GM10248 (cell line): ENCODE measurements at regions not wholly inside any gene's neighbourhood (a gene's known extent, or its start where the extent isn't known, plus 50 kb on each side); places are given as distances from the start of the nearest gene placed in this dataset.

Experiments
- CTCF ChIA-PET: fragments of 300-600 bp; sonication (Branson Sonifier 250); formaldehyde crosslinking; extraction: SDS; loops from one replicate; lab custom pipeline; 2021; ENCODE audit warnings: antibody characterized with exemption; lab: Yijun Ruan, JAX
- POLR2A ChIA-PET: fragments of 350-650 bp; sonication (Branson Sonifier 250); formaldehyde crosslinking; extraction: SDS; loops from one replicate; lab custom pipeline; 2020; ENCODE audit warnings: antibody characterized with exemption; lab: Yijun Ruan, JAX
- DNase-seq: peaks from one replicate; pipeline ENCODE4 v3.0.0; 2012; ENCODE audit errors: extremely low spot score
- TF ChIP-seq, protein P1 (sequence below): IDR thresholded peaks from 2 replicates; pipeline ENCODE4 v1.5.1; 2012; ENCODE audit warnings: mild to moderate bottlenecking, low read depth; ENCODE audit errors: extremely low read depth, missing control alignments, control extremely low read depth

DNA sequence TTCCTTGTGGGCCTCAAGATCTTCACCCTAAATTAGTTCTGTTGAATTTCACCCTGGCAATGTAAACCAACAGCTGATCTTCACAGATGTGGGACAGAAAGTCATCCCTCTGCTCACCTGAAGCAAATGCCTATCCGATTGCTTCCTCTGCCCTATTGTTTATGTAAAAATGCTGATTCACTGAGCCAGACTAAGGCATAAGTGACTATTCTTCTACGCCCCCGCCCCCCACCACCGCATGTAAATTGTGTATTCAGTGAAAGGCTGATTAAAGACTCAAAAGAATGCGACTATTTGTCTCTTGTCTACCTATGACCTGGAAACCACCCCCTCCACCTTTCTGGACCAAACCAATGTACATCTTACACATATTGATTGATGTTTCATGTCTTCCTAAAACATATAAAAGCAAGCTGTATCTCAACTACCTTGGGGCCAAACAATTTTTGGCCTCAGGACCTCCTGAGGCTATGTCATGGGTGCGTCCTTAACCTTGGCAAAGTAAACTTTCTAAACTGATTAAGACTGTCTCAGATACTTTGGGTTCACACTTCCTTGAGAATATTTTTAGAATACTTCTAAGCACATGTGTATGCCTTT, 129.7 kb upstream of the BOD1 start:
- CTCF ChIA-PET: interaction anchor here (0.8 to 3.2 kb wide), 4 partner anchors 12 to 179 kb away, joined by 4 to 12 read pairs (median 4); no protein-coding TSS in a partner anchor
- TF ChIP-seq, protein P1, sequence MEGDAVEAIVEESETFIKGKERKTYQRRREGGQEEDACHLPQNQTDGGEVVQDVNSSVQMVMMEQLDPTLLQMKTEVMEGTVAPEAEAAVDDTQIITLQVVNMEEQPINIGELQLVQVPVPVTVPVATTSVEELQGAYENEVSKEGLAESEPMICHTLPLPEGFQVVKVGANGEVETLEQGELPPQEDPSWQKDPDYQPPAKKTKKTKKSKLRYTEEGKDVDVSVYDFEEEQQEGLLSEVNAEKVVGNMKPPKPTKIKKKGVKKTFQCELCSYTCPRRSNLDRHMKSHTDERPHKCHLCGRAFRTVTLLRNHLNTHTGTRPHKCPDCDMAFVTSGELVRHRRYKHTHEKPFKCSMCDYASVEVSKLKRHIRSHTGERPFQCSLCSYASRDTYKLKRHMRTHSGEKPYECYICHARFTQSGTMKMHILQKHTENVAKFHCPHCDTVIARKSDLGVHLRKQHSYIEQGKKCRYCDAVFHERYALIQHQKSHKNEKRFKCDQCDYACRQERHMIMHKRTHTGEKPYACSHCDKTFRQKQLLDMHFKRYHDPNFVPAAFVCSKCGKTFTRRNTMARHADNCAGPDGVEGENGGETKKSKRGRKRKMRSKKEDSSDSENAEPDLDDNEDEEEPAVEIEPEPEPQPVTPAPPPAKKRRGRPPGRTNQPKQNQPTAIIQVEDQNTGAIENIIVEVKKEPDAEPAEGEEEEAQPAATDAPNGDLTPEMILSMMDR: no peak
- no peak for DNase-seq
- POLR2A ChIA-PET: no interaction called here

DNA sequence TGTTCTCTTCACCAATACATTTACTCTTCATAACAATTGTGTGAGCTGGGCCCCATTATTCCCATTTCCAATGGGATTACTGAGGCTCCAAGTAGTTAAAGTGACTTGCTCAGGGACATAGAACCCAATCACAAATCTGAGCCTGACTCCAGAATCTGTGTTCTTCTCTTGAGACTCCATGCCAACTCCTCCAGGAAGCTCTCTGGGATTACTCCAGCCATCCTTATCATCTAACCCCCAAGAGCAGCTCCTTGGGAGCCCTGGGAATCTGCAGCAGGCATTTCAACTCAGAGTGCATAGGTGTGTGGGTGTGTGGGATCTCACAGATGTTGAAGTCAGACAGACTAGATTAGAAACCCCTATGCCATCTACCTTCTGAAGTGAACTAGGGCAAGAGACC, 131.4 kb upstream of the BOD1 start:
- ChIA-PET POLR2A (no interaction called here), CTCF (no interaction called here)
- DNase-seq: no peak
- TF ChIP-seq, protein P1: no peak

DNA sequence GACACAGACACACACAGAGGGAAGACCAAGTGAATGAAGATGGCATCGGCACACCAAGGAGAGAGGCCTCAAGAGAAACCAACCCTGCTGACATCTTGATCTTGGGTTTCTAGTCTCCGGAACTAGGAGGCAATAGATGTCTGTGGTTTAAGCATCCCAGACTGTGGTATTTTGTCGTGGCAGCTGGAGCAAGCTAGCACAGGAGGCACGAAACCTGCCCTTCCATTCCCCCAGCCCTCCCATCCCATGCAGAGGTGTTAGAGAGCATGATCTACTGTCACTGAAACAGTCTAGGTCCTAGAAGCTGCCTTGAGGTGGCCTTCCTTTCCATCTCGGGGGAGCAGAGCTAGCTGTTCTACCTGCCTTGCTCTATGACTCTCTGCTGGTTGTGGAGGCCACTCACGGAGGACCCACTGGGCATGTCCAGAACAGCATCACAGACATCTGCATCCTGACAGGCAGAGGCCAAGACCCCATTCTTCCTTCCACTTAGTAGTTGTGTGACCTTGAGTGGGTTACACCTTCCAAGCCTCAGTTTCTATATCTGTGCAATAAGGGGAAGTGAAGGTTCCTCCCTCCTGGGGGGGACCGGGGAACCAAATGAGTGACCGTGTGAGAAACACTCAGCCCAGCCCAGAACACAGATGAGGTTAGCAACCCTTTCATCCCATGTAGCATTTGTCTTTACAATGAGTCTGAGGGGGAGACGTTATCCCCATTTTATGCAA, 134.3 kb upstream of the BOD1 start:
- TF ChIP-seq, protein P1: no peak
- peak; percentile 62 for DNase-seq
- ChIA-PET POLR2A (interaction anchor here (0.6 kb wide), 1 partner anchor 31 kb away, joined by 3 read pairs; no protein-coding TSS in a partner anchor), CTCF (interaction anchor here (1.2 kb wide), 1 partner anchor 35 kb away, joined by 3 read pairs; no protein-coding TSS in a partner anchor)

DNA sequence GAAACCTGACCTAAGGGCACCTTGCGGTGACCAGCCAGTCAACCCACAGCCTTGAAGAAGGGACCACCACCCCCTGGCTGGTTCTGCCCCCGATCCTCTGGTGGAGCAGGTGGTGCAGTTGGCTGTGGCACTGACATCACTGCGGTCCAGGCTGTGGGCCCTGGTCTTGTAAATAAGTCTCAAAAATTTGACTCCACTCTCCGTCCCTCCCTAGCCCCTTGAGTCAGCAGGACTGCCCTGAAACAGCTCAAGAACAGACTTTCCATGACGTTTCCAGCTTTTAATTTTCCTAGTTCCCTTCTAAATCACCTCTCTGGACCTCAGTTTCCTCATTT, 134.8 kb upstream of the BOD1 start:
- TF ChIP-seq, protein P1: no peak
- POLR2A ChIA-PET: interaction anchor here (0.6 kb wide), 1 partner anchor 32 kb away, joined by 3 read pairs; no protein-coding TSS in a partner anchor
- CTCF ChIA-PET: no interaction called here
- no peak for DNase-seq

DNA sequence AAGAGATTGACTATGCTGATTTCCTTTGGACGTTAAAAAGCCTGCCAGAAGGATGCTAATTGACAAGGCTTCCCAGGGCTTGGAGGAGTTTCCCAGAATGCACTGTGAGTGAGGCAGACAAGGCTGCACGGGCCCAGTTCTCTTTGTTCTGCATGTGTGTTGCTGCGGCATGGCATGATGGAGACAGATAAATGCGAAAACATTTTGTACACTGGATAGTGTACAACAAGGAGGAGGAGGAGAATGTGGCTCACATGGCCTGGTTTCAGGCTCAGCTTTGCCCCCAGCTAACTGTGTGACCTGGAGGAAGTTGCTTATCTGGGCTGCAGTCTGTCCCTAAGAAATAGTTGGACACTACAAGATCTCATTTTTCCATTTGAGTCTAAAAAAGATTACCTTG, 135.5 kb upstream of the CPEB4 start:
- ChIA-PET POLR2A (no interaction called here), CTCF (interaction anchor here (1.3 kb wide), 2 partner anchors 18 to 44 kb away, joined by 3 to 5 read pairs; no protein-coding TSS in a partner anchor)
- TF ChIP-seq, protein P1: no peak
- DNase-seq: no peak

DNA sequence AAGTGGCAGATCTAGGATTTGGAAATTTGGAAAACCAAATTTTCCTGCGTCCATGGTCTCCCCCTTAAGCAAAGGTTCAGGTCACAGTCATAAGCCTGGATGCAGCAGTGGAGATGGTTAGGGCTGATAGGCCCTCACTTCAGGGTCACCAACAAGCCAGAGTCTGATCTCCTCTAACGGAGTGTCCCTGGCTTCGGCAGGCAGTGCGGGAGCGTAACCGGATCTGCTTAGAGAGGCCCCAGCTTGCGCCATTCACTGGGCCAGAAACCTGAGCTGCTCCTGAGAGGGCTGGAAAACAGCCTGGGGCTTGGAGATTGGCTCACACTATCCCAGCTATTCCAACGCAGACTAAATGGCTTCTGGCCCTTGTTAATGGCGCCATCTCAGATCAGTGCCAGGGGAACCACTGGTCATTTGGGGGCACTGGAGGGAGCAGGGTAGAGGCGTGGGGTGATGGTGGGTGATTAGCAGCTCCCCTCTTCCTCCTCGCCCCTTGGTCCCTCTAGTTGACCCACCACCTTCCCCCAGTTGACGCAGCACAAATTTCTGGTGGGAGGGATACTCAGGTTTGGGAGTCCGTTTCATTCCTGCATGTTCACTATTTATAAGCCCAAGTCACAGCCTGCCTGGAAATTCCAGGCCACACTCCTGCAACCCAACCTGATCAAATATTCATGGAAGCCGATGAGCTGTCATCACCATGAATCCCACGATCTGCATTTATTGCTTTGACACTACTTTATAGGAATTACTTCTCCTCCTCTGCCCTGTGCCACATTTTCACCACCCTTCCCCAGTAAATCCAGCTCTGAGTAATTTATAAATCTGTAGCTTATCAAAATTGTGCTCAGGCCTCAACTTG, 134.6 kb upstream of the CPEB4 start:
- POLR2A ChIA-PET: no interaction called here
- TF ChIP-seq, protein P1: no peak
- no peak for DNase-seq
- CTCF ChIA-PET: interaction anchor here (1.0 to 1.3 kb wide), 4 partner anchors 9 to 43 kb away, joined by 3 to 5 read pairs (median 3); no protein-coding TSS in a partner anchor
